ENCODE measurements at regions not wholly inside any gene's neighbourhood (a gene's known extent, or its start where the extent isn't known, plus 50 kb on each side); places are given as distances from the start of the nearest gene placed in this dataset.
"Not testable (repeated sequence)": the region's sequence is repeated elsewhere in the genome, so short reads cannot be mapped to it uniquely, and the experiment has no call there.

GRCh38 chr3:31203960-31204795 is 309.7 kb upstream of the GADL1 start:
- H3K4me3 ChIP-seq (replicated peaks in 1 of 3; ENCODE audit: insufficient read depth in 1 of 3, low read depth in 1 of 3, low read length in 3 of 3): no peak overlapping the region
- FAIRE-seq: no peak
- no peaks in the 10 kb centered on the region for H3K36me3 ChIP-seq (ENCODE audit: control insufficient read depth in 2 of 2, extremely low read depth in 1 of 2, insufficient read depth in 2 of 2, low read length in 2 of 2)
- no peak overlapping the region for H2AFZ ChIP-seq (ENCODE audit: low read depth, low read length)
- H3K9ac ChIP-seq (replicated peaks; ENCODE audit: extremely low read depth, insufficient read depth, low read length): no peak overlapping the region
- no TSS peak for BruUV-seq (replicated peaks)
- no peak for TF ChIP-seq CTCF (IDR thresholded peaks at IDR 0.05; ENCODE audit: extremely low read depth in 1 of 2, insufficient read depth in 1 of 2, low read depth in 1 of 2, low read length in 2 of 2)
- TF ChIP-seq JUN (IDR thresholded peaks at IDR 0.05; ENCODE audit: borderline replicate concordance, insufficient read depth, insufficient read length, low read depth): no peak
- no peak for TF ChIP-seq POLR2A (IDR thresholded peaks at IDR 0.05; ENCODE audit: low read depth, low read length)
- TF ChIP-seq POLR2AphosphoS5 (IDR thresholded peaks at IDR 0.05; ENCODE audit: insufficient read depth, low read depth, low read length): no peak
- no peak for TF ChIP-seq EZH2 (IDR thresholded peaks at IDR 0.05; ENCODE audit: borderline replicate concordance, low read depth, low read length, severe bottlenecking)
- TF ChIP-seq GATA2 (IDR thresholded peaks at IDR 0.05; ENCODE audit: insufficient read depth, insufficient read length, low read depth, low read length): no peak
- TF ChIP-seq FOS (IDR thresholded peaks at IDR 0.05; ENCODE audit: borderline replicate concordance, insufficient read depth, low read length): no peak
- TF ChIP-seq MYC (IDR thresholded peaks at IDR 0.05; ENCODE audit: low read depth, low read length): no peak
- TF ChIP-seq MAX (IDR thresholded peaks at IDR 0.05; ENCODE audit: insufficient read depth, insufficient read length): no peak
- H3K27ac ChIP-seq (ENCODE audit: insufficient read depth, low read depth, low read length): no peak overlapping the region
- ChIA-PET POLR2A (interaction anchor here (0.7 kb wide), 1 partner anchor 300 kb away, joined by 3 read pairs; no protein-coding TSS in a partner anchor), CTCF (interaction anchor here (1.4 kb wide), 1 partner anchor 15 kb away, joined by 4 read pairs; no protein-coding TSS in a partner anchor)
- no peaks in the 10 kb centered on the region for H3K9me3 ChIP-seq (replicated peaks; ENCODE audit: control insufficient read depth, insufficient read depth, low read length)
- no peak overlapping the region for H3K4me2 ChIP-seq (ENCODE audit: insufficient read depth, low read length)
- H3K4me1 ChIP-seq (ENCODE audit: control insufficient read depth, extremely low read depth, insufficient read depth, low read length): no peaks in the 10 kb centered on the region
- intact Hi-C loops (cut with micrococcal nuclease) (no loop called here), dilution Hi-C loops (cut with MboI; ENCODE audit: extremely low pct_ligation_motif_present, low sequenced_read_pairs) (no loop called here)
- no peaks in the 10 kb centered on the region for H4K20me1 ChIP-seq (replicated peaks; ENCODE audit: control insufficient read depth, extremely low read depth, insufficient read depth, low read length)
- no peaks in the 10 kb centered on the region for H3K79me2 ChIP-seq (ENCODE audit: control insufficient read depth, insufficient read depth, low read length)
- DNase-seq (ENCODE audit: low read depth, low spot score): no peak
- H3K9me1 ChIP-seq (replicated peaks; ENCODE audit: control insufficient read depth, extremely low read depth, insufficient read depth, low read length): no peaks in the 10 kb centered on the region
- H3K27me3 ChIP-seq (ENCODE audit: control insufficient read depth in 2 of 2, insufficient read depth in 2 of 2, low read length in 2 of 2): no peaks in the 10 kb centered on the region

- H3K27me3 ChIP-seq (ENCODE audit: control insufficient read depth in 2 of 2, insufficient read depth in 2 of 2, low read length in 2 of 2); H3K4me3 ChIP-seq (replicated peaks in 1 of 3; ENCODE audit: insufficient read depth in 1 of 3, low read depth in 1 of 3, low read length in 3 of 3); FAIRE-seq; H3K36me3 ChIP-seq (ENCODE audit: control insufficient read depth in 2 of 2, extremely low read depth in 1 of 2, insufficient read depth in 2 of 2, low read length in 2 of 2); POLR2A ChIA-PET; DNase-seq (ENCODE audit: low read depth, low spot score); H3K4me1 ChIP-seq (ENCODE audit: control insufficient read depth, extremely low read depth, insufficient read depth, low read length); H3K9me3 ChIP-seq (replicated peaks; ENCODE audit: control insufficient read depth, insufficient read depth, low read length); H3K9ac ChIP-seq (replicated peaks; ENCODE audit: extremely low read depth, insufficient read depth, low read length); H3K79me2 ChIP-seq (ENCODE audit: control insufficient read depth, insufficient read depth, low read length); H3K9me1 ChIP-seq (replicated peaks; ENCODE audit: control insufficient read depth, extremely low read depth, insufficient read depth, low read length); H3K4me2 ChIP-seq (ENCODE audit: insufficient read depth, low read length); H3K27ac ChIP-seq (ENCODE audit: insufficient read depth, low read depth, low read length); H4K20me1 ChIP-seq (replicated peaks; ENCODE audit: control insufficient read depth, extremely low read depth, insufficient read depth, low read length); BruUV-seq (replicated peaks); intact Hi-C loops (cut with micrococcal nuclease); dilution Hi-C loops (cut with MboI; ENCODE audit: extremely low pct_ligation_motif_present, low sequenced_read_pairs); H2AFZ ChIP-seq (ENCODE audit: low read depth, low read length): not testable (repeated sequence)
- CTCF ChIA-PET: interaction anchor here (1.4 kb wide), 1 partner anchor 15 kb away, joined by 4 read pairs; no protein-coding TSS in a partner anchor
These were observed 310.3 kb upstream of the GADL1 start for GRCh38 chr3:31204796-31205056.

All from endothelial cell of umbilical vein (primary cell).